ENCODE measurements at regions not wholly inside any gene's neighbourhood (a gene's known extent, or its start where the extent isn't known, plus 50 kb on each side); places are given as distances from the start of the nearest gene placed in this dataset.

DNA sequence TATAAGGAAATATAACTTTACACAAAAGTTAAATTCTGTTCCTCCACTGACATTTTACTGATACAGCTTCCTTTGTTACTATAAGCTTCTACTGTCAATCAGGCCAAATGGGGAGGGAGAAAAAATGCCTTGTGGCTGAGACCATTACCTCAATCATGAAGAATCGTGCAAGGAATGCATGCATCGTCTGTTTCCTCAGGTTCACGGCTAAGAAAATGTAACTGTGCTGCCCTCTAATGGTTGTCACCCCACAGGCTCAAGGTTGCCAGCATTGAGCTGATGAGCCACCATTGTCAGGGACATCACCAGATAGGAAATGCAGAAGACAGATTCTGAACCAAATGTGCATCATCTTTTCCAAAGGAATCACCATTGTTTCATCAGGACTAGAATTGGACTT is 426.9 kb downstream of the CDH2 start:
- DNase-seq, result no peak

- no peak for DNase-seq
Measured at GRCh38 chr18:27749194-27749593, 427.7 kb downstream of the CDH2 start.

DNA sequence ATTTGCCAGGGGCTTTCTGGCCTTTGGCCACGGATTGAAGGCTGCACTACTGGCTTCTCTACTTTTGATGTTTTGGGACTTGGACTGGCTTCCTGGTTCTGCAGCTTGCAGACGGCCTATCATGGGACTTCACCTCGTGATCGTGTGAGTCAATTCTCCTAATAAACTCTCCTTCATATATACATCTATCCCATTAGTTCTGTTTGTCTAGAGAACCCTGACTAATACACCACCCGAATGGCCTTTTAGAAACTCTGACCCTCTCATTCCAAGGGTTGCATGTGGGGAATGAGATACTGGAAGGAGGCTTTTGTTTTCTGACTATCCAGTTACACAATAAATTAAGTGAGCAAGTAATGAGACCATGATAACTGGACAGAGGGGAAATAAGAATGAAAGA is 430.7 kb downstream of the CDH2 start:
- DNase-seq, result no peak

DNA sequence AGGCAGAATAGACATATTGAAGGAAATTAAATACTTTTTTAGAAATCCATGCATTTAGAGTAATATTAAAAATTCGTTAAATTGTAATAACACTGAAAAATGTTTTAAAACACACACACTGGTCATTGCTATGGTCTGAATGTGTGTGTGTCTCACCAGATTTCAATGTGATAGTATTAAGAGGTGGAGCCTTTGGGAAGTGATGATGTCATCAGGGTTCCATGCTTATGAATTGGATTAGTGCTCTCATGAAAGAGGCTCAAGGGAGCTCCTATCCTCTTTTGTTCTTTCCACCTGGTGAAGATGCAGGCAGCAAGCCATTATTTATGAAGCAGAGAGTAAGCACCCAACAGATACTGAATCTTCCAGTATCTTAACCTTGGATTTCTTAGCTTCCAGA is 441.8 kb downstream of the CDH2 start:
- no peak for DNase-seq

- no peak for DNase-seq
Measured at GRCh38 chr18:27731211-27731610, 445.7 kb downstream of the CDH2 start.

- no peak for DNase-seq
Measured at GRCh38 chr18:27728659-27729058, 448.3 kb downstream of the CDH2 start.

DNA sequence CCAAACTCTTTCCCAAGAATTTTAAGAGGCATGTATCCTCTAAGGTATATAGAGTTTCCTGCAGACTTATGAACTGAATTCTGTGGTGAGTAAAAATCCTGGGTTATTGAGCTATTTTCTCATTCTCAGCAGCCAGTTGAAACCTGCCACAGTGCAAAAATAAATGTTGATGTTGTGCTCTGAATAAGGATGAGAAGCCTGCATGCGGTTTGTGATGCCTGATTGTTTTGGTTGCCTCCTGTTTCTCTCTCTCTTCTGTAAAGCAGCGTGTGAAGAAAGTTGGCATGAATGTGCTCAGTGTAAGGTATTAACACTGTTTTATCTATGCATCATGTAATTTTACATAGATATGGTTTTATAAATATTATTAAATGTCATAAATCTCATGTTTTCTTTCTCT is 452.6 kb downstream of the CDH2 start:
- DNase-seq, result no peak

DNA sequence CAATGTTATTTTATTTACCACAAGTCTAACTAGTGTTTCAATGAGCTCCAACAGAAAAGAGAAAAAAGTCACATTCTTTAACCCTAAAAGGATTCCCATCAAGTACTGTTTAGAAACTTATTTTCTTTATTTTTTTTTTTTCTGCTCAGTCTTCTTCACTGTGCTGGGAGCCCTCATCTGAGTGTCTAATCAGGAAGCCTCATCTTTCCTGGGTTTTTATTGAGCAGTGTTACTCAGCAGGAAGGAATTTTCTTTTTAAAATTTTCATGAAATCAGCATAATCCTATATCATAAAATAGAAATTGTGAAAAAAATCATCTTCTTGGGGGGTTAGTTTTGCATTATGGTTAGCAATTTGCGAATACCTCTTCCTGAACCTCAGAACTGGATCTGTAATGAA is 453.8 kb downstream of the CDH2 start:
- no peak for DNase-seq

- DNase-seq, result no peak
Measured at GRCh38 chr18:27719680-27720079, 457.2 kb downstream of the CDH2 start.

DNA sequence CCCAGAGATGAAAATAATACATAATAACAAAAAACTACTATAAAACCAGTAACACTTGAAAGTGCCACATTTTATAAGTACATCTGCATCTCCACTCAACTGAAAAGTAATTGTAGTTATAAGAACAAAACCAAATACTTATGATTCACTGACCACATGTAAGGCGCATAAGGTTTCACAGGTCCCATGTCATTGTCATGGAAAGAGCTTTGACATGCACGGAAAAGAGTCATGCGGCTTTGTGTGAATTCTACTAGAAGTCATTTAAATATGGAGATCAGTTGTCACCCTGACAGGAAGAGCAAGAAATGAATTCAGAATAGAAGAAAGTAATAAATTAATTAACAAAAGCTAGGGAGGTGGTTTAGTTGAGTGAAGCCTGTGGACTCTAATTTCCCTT is 459.1 kb downstream of the CDH2 start:
- DNase-seq, result no peak

GRCh38 chr18:27717250-27717649 is 459.7 kb downstream of the CDH2 start:
- DNase-seq, result no peak

DNA sequence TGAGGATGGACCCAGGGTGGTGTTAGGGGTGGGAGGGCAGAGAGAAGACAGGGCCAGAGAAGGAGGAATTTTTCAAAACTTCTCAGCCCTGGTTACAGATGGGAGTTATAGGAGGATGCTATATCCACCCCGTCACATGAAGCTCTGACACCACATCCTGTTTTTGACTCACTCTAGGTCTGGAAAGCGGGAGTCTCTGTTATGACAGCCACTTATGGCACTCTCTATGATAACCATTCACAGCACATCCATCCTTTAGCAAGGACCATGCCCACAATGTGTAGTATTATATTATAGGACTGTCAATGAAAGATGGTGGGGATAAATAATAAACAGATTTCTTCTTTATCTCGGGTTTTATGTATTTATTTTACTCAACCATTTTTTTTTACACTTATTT is 461.2 kb downstream of the CDH2 start:
- DNase-seq, result no peak

DNA sequence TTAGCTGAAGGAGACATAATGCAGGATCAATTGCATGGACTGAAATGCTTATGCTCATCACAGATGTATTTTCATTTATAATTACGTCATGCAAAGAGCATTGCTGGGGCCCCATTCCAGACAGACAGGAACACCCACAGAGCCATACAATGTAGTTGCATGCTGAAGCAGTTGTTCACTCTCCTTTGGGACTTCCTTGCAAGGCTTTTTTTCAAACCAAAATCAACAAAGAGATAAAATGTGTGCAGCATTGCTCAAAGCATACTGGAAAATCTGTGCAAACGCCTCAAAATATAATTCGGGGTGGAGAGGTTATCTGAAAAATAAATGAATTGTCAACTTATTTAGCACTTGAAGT is 463.2 kb downstream of the CDH2 start:
- no peak for DNase-seq

GRCh38 chr18:27713037-27713737 is 463.7 kb downstream of the CDH2 start:
- DNase-seq, result no peak

GRCh38 chr18:27712066-27712465 is 464.9 kb downstream of the CDH2 start:
- DNase-seq, result no peak

DNA sequence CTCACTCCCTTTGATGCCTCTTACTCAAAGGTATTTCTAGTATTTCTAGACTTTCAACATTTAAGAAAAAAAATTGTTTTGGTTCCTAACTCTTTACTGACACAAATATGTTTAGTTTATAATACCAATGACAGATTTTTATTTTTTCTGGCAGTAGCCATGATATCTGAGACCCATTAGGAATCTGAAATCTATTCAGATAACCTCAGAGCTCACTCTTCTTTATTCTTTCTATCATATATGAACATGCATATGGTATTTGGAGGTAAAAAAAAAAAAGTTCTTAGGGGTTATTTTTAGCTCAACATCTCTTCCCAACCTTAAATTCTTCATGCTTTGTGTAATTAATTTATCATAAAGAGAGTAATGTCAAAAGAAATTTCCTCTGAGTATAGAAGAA is 465.5 kb downstream of the CDH2 start:
- no peak for DNase-seq

- DNase-seq, result no peak
Measured at GRCh38 chr18:27709344-27709743, 467.6 kb downstream of the CDH2 start.

- no peak for DNase-seq
Measured at GRCh38 chr18:27707201-27707600, 469.7 kb downstream of the CDH2 start.

GRCh38 chr18:27704736-27705361 is 472.1 kb downstream of the CDH2 start:
- DNase-seq, result no peak

DNA sequence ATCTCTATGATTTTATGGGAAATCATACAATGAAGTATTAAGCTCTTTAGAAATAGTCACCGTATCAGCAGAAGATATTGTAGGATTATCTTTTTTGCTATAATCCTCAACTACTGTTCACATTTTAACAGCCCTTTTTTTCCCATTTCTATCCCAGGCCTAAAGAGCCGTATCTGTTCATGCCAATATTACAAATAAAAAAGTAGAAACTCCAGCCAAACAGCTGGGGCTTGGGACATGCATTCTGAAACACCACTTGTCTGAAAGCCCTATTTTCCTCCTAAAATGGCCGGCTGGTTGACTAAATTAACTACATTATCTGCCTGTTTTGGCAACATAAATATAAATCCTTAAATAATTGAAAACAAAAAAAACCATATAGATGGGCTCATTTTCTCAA is 477.8 kb downstream of the CDH2 start:
- DNase-seq, result no peak

- DNase-seq, result no peak
Measured at GRCh38 chr18:27696148-27696547, 480.8 kb downstream of the CDH2 start.

- DNase-seq, result no peak
Measured at GRCh38 chr18:27695503-27695902, 481.4 kb downstream of the CDH2 start.

- no peak for DNase-seq
Measured at GRCh38 chr18:27695052-27695451, 481.9 kb downstream of the CDH2 start.

GRCh38 chr18:27688581-27688980 is 488.3 kb downstream of the CDH2 start:
- no peak for DNase-seq

GRCh38 chr18:27687351-27687979 is 489.5 kb downstream of the CDH2 start:
- DNase-seq, result no peak
